GM23248 (cell line): ENCODE measurements at regions not wholly inside any gene's neighbourhood (a gene's known extent, or its start where the extent isn't known, plus 50 kb on each side); places are given as distances from the start of the nearest gene placed in this dataset.

Experiments used
- EZH2 ChIP-seq: fragments of 200-600 bp; sonication (generic); IDR thresholded peaks from 2 replicates; pipeline ENCODE4 v1.6.1; 2018; ENCODE audit warnings: antibody characterized with exemption, mild to moderate bottlenecking; ENCODE audit not compliant: insufficient read depth, poor library complexity, severe bottlenecking
- EZH2phosphoT487 ChIP-seq: fragments of 200-600 bp; sonication (generic); IDR thresholded peaks from 2 replicates; pipeline ENCODE4 v1.6.1; 2018; ENCODE audit warnings: antibody characterized with exemption, moderate library complexity, mild to moderate bottlenecking, low read depth; ENCODE audit not compliant: insufficient read depth

DNA sequence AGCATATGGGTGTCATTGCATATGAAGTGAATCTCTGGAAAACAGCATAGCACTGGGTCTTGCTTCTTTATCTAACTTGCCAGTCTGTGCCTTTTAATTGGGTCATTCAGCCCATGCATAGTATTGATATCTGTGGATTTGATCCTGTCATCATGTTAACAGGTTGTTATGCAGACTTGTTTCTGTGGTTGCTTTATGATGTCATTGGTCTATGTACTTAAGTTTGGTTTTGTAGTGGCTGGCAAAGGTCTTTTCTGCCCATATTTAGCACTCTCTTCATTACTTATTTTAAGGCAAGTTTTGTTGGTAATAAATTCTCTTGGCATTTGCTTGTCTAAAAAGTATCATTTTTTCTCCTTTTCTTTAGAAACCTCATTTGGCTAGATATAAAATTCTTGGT is 221.1 kb upstream of the ITM2A start:
- TF ChIP-seq EZH2 (no peak), EZH2phosphoT487 (no peak)
